Left lung (tissue), 4 donors: ENCODE measurements at regions not wholly inside any gene's neighbourhood (a gene's known extent, or its start where the extent isn't known, plus 50 kb on each side); places are given as distances from the start of the nearest gene placed in this dataset.
A peak's percentile ranks its signal among the peaks of the same experiment; 100 is the strongest.

Source experiments
- ATAC-seq: fragments of 200-7000 bp; cut with Tn5 transposase; one replicate; pipeline ENCODE4 v1.9.1; 2020; ENCODE audit warnings: moderate library complexity
- DNase-seq, 4 donors: peaks; one replicate each; pipeline ENCODE4 v3.0.0-alpha.2; 2013 to 2020
- H3K27ac ChIP-seq, 2 donors: fragments of 200-600 bp; sonication (generic) in 1 of 2; one replicate each; pipeline versions ENCODE4 v1.5.0 to v1.8.0; 2020 to 2021
- H3K27me3 ChIP-seq, 2 donors: fragments of 200-600 bp; sonication (generic) in 1 of 2; one replicate each; pipeline versions ENCODE4 v1.5.0 to v1.8.0; 2020 to 2021
- H3K36me3 ChIP-seq, 2 donors: fragments of 200-600 bp; sonication (generic) in 1 of 2; one replicate each; pipeline versions ENCODE4 v1.5.0 to v1.8.0; 2020 to 2021
- H3K4me1 ChIP-seq, 2 donors: fragments of 200-600 bp; one replicate each; pipeline ENCODE4 v1.8.0; 2021
- H3K4me3 ChIP-seq, 2 donors: fragments of 200-600 bp; sonication (generic) in 1 of 2; one replicate each; pipeline versions ENCODE4 v1.5.0 to v1.8.0; 2020 to 2021; ENCODE audit warnings: mild to moderate bottlenecking in 1 of 2
- H3K9me3 ChIP-seq, 2 donors: fragments of 200-600 bp; sonication (generic) in 1 of 2; one replicate each; pipeline versions ENCODE4 v1.5.0 to v1.8.0; 2020 to 2021
- intact Hi-C, 2 donors: fragments of 100-400 bp; cut with DNase I; formaldehyde crosslinking; loops; one replicate each; pipeline versions ENCODE4 v1.11.2 to v1.14.2; 2022
- TF ChIP-seq, protein P1 (sequence below), 2 donors: fragments of 200-600 bp; sonication (generic) in 1 of 2; IDR thresholded peaks; one replicate each; pipeline versions ENCODE4 v1.5.0 to v1.8.0; 2021; ENCODE audit warnings: antibody characterized with exemption in 2 of 2
- donor health status: DM: no; HTN: yes; CAD: no.
- donor health status: DM: no; HTN: no; CAD: no.

- no peak overlapping the region for H3K27ac ChIP-seq
- TF ChIP-seq, protein P1, sequence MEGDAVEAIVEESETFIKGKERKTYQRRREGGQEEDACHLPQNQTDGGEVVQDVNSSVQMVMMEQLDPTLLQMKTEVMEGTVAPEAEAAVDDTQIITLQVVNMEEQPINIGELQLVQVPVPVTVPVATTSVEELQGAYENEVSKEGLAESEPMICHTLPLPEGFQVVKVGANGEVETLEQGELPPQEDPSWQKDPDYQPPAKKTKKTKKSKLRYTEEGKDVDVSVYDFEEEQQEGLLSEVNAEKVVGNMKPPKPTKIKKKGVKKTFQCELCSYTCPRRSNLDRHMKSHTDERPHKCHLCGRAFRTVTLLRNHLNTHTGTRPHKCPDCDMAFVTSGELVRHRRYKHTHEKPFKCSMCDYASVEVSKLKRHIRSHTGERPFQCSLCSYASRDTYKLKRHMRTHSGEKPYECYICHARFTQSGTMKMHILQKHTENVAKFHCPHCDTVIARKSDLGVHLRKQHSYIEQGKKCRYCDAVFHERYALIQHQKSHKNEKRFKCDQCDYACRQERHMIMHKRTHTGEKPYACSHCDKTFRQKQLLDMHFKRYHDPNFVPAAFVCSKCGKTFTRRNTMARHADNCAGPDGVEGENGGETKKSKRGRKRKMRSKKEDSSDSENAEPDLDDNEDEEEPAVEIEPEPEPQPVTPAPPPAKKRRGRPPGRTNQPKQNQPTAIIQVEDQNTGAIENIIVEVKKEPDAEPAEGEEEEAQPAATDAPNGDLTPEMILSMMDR (IDR thresholded peaks at IDR 0.05), result no peak
- no peaks in the 10 kb centered on the region for H3K36me3 ChIP-seq
- no peaks in the 10 kb centered on the region for H3K9me3 ChIP-seq
- no peaks in the 10 kb centered on the region for H3K27me3 ChIP-seq
- DNase-seq (no peak), ATAC-seq (no peak)
- intact Hi-C loops, result no loop called here
- no peak overlapping the region for H3K4me3 ChIP-seq
- peaks cover 0 to 5% of the 10 kb centered on the region in 2 donors for H3K4me1 ChIP-seq
These were observed 105.4 kb upstream of the TLL1 start for GRCh38 chr4:165767671-165768070.

DNA sequence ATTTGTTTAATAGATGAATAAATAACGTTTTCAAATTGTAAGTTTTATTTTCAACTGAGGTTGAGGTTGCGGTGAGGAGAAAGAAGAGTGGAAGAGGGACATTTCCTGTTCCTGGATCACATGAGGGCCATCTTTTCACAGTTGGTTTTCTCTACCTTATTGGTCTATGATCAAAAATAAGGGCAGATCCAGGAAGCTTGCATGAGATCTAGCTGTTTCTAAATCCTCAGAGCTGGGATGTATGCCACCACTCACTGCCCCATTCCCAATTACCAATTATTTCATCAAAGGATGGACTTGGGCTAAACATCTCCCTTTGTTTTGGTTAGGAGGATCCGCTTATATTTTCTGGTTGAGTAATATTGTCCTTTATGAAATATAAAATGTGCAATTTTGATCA, 104.8 kb upstream of the TLL1 start:
- DNase-seq (no peak), ATAC-seq (no peak)
- Histone ChIP-seq H3K9me3 (no peaks in the 10 kb centered on the region), H3K27ac (no peak overlapping the region), H3K4me3 (no peak overlapping the region), H3K36me3 (no peaks in the 10 kb centered on the region), H3K4me1 (peaks cover 0 to 5% of the 10 kb centered on the region in 2 donors), H3K27me3 (no peaks in the 10 kb centered on the region)
- TF ChIP-seq, protein P1 (IDR thresholded peaks at IDR 0.05), result no peak
- intact Hi-C loops, result no loop called here

- intact Hi-C loops, result no loop called here
- Histone ChIP-seq H3K36me3 (no peaks in the 10 kb centered on the region), H3K4me3 (no peak overlapping the region), H3K27ac (no peak overlapping the region), H3K9me3 (peaks cover 0 to 10% of the 10 kb centered on the region in 2 donors), H3K4me1 (no peaks in the 10 kb centered on the region), H3K27me3 (no peaks in the 10 kb centered on the region)
- ATAC-seq (no peak), DNase-seq (no peak)
- TF ChIP-seq, protein P1 (IDR thresholded peaks at IDR 0.05), result no peak
These were observed 98.7 kb upstream of the TLL1 start for GRCh38 chr4:165774326-165774725.

DNA sequence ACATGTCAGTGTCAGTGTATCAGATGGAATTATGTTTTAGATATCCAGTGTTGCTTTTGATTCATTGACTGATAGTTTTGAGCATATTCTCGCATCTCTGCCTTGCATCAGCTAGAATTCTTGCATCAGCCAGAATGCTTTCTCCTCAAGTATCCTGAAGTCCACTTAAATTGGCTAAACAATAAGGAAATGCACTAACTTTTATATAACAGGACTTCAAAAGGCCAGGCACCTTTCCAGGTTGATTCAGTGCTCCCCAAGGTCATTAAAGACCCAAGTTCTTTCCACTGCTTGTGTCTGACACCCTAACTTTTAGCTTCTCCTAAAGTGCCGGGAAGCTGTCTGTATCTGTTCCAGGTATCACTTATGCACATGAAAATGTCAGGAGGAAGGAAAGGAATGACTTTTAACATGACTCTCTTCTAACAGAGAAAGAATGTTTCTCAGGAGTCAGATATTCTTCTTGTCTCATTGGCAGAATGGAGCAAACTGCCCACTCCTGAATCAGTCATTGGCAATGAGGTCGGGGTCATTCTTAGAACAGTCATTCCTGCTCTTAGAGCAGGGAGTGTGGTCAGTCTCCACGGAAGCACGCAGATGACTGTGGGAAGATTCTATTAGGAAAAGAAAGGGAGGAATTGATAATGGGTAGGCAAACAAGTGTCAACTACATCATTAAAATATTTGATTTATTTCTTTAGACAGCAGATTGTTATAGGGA, 92.9 kb upstream of the TLL1 start:
- H3K9me3 ChIP-seq, result peaks cover 0 to 10% of the 10 kb centered on the region in 2 donors
- no peaks in the 10 kb centered on the region for H3K4me1 ChIP-seq
- ATAC-seq (peak; percentile 71), DNase-seq (no peak)
- intact Hi-C loops, result no loop called here
- no peak overlapping the region for H3K4me3 ChIP-seq
- no peaks in the 10 kb centered on the region for H3K36me3 ChIP-seq
- no peak overlapping the region for H3K27ac ChIP-seq
- TF ChIP-seq, protein P1 (IDR thresholded peaks at IDR 0.05), result no peak
- no peaks in the 10 kb centered on the region for H3K27me3 ChIP-seq

- no peaks in the 10 kb centered on the region for H3K27me3 ChIP-seq
- TF ChIP-seq, protein P1 (IDR thresholded peaks at IDR 0.05), result no peak
- H3K36me3 ChIP-seq, result no peaks in the 10 kb centered on the region
- H3K9me3 ChIP-seq, result peaks cover 0 to 10% of the 10 kb centered on the region in 2 donors
- H3K4me3 ChIP-seq, result no peak overlapping the region
- no peaks in the 10 kb centered on the region for H3K4me1 ChIP-seq
- H3K27ac ChIP-seq, result no peak overlapping the region
- intact Hi-C loops, result no loop called here
- peak; percentile 69 for ATAC-seq
- DNase-seq, result no peak
These were observed 92.3 kb upstream of the TLL1 start for GRCh38 chr4:165780735-165781134.
